WTC11 (cell line): ENCODE measurements at regions not wholly inside any gene's neighbourhood (a gene's known extent, or its start where the extent isn't known, plus 50 kb on each side); places are given as distances from the start of the nearest gene placed in this dataset.

Experiments used
- ATAC-seq: fragments of 200-7000 bp; cut with Tn5 transposase; 2 replicates; pipeline ENCODE4 v1.10.0; 2021; ENCODE audit warnings: mild to moderate bottlenecking, moderate library complexity
- CTCF ChIA-PET: fragments of 300-600 bp; sonication (Branson Sonifier 250); formaldehyde crosslinking; loops from one replicate; lab custom pipeline; 2021; ENCODE audit warnings: antibody characterized with exemption; lab: Charles Lee
- POLR2A ChIA-PET: fragments of 350-600 bp; sonication (Branson Sonifier 250); formaldehyde crosslinking; loops from one replicate; lab custom pipeline; 2021; ENCODE audit warnings: antibody characterized with exemption; lab: Charles Lee
- DNase-seq: peaks from one replicate; pipeline ENCODE4 v3.0.0; 2021; ENCODE audit warnings: low spot score
- H3K27ac Mint-ChIP-seq: 2 replicates; pipeline ENCODE4 v1.8.0; 2021; ENCODE audit warnings: mixed read lengths
- H3K27me3 Mint-ChIP-seq: 2 replicates; pipeline ENCODE4 v1.8.0; 2021; ENCODE audit warnings: low read depth, mild to moderate bottlenecking, moderate library complexity, mixed read lengths
- H3K36me3 Mint-ChIP-seq: 2 replicates; pipeline ENCODE4 v1.8.0; 2021; ENCODE audit warnings: mixed read lengths
- H3K4me1 Mint-ChIP-seq: 2 replicates; pipeline ENCODE4 v1.8.0; 2022; ENCODE audit warnings: mixed read lengths
- H3K4me3 Mint-ChIP-seq: 2 replicates; pipeline ENCODE4 v1.8.0; 2021; ENCODE audit warnings: mild to moderate bottlenecking, moderate library complexity, mixed read lengths
- H3K9me3 Mint-ChIP-seq: 2 replicates; pipeline ENCODE4 v1.8.0; 2021; ENCODE audit warnings: mixed read lengths
- ATF6 ChIP-seq: sonication (generic); formaldehyde crosslinking; IDR thresholded peaks from 2 replicates; pipeline ENCODE4 v1.8.1; 2023; ENCODE audit warnings: mild to moderate bottlenecking, missing genetic modification reagents
- ERG ChIP-seq: fragments of 250-450 bp; sonication (Bioruptor Pico); IDR thresholded peaks from 2 replicates; pipeline ENCODE4 v1.8.0; 2021; ENCODE audit warnings: mild to moderate bottlenecking
- FOXJ3 ChIP-seq: sonication (generic); formaldehyde crosslinking; IDR thresholded peaks from 2 replicates; pipeline ENCODE4 v1.9.0; 2021; ENCODE audit warnings: missing genetic modification reagents, mild to moderate bottlenecking, borderline replicate concordance
- MYBL2 ChIP-seq: sonication (generic); formaldehyde crosslinking; IDR thresholded peaks from 2 replicates; pipeline ENCODE4 v1.8.1; 2023; ENCODE audit warnings: mild to moderate bottlenecking, moderate library complexity, missing genetic modification reagents
- NR3C1 ChIP-seq: sonication (generic); formaldehyde crosslinking; conservative IDR thresholded peaks from 2 replicates; pipeline ENCODE4 v1.8.1; 2023; ENCODE audit warnings: low read depth, mild to moderate bottlenecking, missing genetic modification reagents
- RELA ChIP-seq: sonication (generic); formaldehyde crosslinking; IDR thresholded peaks from 2 replicates; pipeline ENCODE4 v1.8.1; 2022; ENCODE audit warnings: missing genetic modification reagents, mild to moderate bottlenecking, borderline replicate concordance
- TP53 ChIP-seq: sonication (generic); formaldehyde crosslinking; IDR thresholded peaks from 2 replicates; pipeline ENCODE4 v1.8.1; 2023; ENCODE audit warnings: mild to moderate bottlenecking, missing genetic modification reagents
- USF1 ChIP-seq: sonication (generic); formaldehyde crosslinking; IDR thresholded peaks from 2 replicates; pipeline ENCODE4 v1.8.0; 2022; ENCODE audit warnings: mild to moderate bottlenecking, missing genetic modification reagents
- ZBTB21 ChIP-seq: sonication (generic); formaldehyde crosslinking; IDR thresholded peaks from 2 replicates; pipeline ENCODE4 v1.8.1; 2023; ENCODE audit warnings: mild to moderate bottlenecking, missing genetic modification reagents, borderline replicate concordance
- ZNF263 ChIP-seq: sonication (generic); formaldehyde crosslinking; IDR thresholded peaks from 2 replicates; pipeline ENCODE4 v1.8.1; 2022; ENCODE audit warnings: low read depth, mild to moderate bottlenecking, moderate library complexity, missing genetic modification reagents
- TF ChIP-seq, protein P1 (sequence below): sonication (generic); formaldehyde crosslinking; conservative IDR thresholded peaks from 2 replicates; pipeline ENCODE4 v1.8.1; 2022; ENCODE audit warnings: mild to moderate bottlenecking, missing genetic modification reagents
- TF ChIP-seq, protein P2 (sequence below): fragments of 250-450 bp; sonication (Bioruptor Pico); IDR thresholded peaks from 2 replicates; pipeline ENCODE4 v1.9.0; 2021; ENCODE audit warnings: mild to moderate bottlenecking
- TF ChIP-seq, protein P3 (sequence below): sonication (generic); formaldehyde crosslinking; IDR thresholded peaks from 2 replicates; pipeline ENCODE4 v1.8.1; 2022; ENCODE audit warnings: mild to moderate bottlenecking, moderate library complexity, missing genetic modification reagents
- TF ChIP-seq, protein P4 (sequence below): sonication (generic); formaldehyde crosslinking; IDR thresholded peaks from 2 replicates; pipeline ENCODE4 v1.8.1; 2023; ENCODE audit warnings: mild to moderate bottlenecking, missing genetic modification reagents, moderate library complexity
- TF ChIP-seq, protein P5 (sequence below): sonication (generic); formaldehyde crosslinking; IDR thresholded peaks from 2 replicates; pipeline ENCODE4 v1.8.0; 2022; ENCODE audit warnings: missing genetic modification reagents

- Mint-ChIP-seq H3K4me3 (no peak overlapping the region), H3K9me3 (no peaks in the 10 kb centered on the region), H3K27ac (no peak overlapping the region), H3K4me1 (peaks cover 14% of the 10 kb centered on the region), H3K36me3 (0 out of 2 replicates have a peak, but pooled peaks cover 2% of the 10 kb centered on the region), H3K27me3 (no peaks in the 10 kb centered on the region)
- ChIA-PET POLR2A (no interaction called here), CTCF (no interaction called here)
- DNase-seq (no peak), ATAC-seq (no peak)
- TF ChIP-seq, protein P1, sequence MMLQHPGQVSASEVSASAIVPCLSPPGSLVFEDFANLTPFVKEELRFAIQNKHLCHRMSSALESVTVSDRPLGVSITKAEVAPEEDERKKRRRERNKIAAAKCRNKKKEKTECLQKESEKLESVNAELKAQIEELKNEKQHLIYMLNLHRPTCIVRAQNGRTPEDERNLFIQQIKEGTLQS = no peak
- no peak for TF ChIP-seq USF1 (CRISPR knock-in tag)
- no peak for TF ChIP-seq ATF6
- TF ChIP-seq ZNF263 (CRISPR knock-in tag) = no peak
- TF ChIP-seq TP53 (CRISPR knock-in tag) = no peak
- no peak for TF ChIP-seq RELA (CRISPR knock-in tag)
- no peak for TF ChIP-seq MYBL2 (CRISPR knock-in tag)
- TF ChIP-seq, protein P2, sequence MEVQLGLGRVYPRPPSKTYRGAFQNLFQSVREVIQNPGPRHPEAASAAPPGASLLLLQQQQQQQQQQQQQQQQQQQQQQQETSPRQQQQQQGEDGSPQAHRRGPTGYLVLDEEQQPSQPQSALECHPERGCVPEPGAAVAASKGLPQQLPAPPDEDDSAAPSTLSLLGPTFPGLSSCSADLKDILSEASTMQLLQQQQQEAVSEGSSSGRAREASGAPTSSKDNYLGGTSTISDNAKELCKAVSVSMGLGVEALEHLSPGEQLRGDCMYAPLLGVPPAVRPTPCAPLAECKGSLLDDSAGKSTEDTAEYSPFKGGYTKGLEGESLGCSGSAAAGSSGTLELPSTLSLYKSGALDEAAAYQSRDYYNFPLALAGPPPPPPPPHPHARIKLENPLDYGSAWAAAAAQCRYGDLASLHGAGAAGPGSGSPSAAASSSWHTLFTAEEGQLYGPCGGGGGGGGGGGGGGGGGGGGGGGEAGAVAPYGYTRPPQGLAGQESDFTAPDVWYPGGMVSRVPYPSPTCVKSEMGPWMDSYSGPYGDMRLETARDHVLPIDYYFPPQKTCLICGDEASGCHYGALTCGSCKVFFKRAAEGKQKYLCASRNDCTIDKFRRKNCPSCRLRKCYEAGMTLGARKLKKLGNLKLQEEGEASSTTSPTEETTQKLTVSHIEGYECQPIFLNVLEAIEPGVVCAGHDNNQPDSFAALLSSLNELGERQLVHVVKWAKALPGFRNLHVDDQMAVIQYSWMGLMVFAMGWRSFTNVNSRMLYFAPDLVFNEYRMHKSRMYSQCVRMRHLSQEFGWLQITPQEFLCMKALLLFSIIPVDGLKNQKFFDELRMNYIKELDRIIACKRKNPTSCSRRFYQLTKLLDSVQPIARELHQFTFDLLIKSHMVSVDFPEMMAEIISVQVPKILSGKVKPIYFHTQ (CRISPR knock-in tag) = no peak
- TF ChIP-seq, protein P3, sequence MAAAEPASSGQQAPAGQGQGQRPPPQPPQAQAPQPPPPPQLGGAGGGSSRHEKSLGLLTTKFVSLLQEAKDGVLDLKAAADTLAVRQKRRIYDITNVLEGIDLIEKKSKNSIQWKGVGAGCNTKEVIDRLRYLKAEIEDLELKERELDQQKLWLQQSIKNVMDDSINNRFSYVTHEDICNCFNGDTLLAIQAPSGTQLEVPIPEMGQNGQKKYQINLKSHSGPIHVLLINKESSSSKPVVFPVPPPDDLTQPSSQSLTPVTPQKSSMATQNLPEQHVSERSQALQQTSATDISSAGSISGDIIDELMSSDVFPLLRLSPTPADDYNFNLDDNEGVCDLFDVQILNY (CRISPR knock-in tag) = no peak
- no peak for TF ChIP-seq ERG (CRISPR knock-in tag)
- no peak for TF ChIP-seq NR3C1 (CRISPR knock-in tag)
- TF ChIP-seq ZBTB21 (CRISPR knock-in tag) = no peak
- TF ChIP-seq, protein P4, sequence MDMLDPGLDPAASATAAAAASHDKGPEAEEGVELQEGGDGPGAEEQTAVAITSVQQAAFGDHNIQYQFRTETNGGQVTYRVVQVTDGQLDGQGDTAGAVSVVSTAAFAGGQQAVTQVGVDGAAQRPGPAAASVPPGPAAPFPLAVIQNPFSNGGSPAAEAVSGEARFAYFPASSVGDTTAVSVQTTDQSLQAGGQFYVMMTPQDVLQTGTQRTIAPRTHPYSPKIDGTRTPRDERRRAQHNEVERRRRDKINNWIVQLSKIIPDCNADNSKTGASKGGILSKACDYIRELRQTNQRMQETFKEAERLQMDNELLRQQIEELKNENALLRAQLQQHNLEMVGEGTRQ (CRISPR knock-in tag) = no peak
- TF ChIP-seq FOXJ3 (CRISPR knock-in tag) = no peak
Observed at GRCh38 chr3:124362455-124362854, 367.8 kb upstream of the UMPS start.

DNA sequence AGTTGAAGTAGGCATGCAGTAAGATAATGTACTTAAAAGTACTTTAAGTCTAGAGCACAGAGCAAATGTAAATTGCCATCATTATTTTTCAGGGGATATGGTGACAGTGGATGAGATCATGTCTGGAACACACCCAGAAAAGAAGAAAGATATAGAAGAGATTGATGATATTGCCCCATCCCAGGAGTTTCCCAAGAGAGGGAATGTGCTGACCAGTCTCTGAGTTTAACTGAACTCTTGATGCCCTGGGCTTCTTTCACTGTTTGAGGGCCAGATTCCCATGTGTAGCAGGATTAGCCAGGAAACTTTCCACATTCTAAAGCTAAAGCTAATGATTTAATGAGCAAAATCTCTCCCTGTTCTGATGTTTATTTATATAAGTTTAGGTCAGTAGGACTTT, 366.8 kb upstream of the UMPS start:
- H3K27ac Mint-ChIP-seq = no peak overlapping the region
- H3K36me3 Mint-ChIP-seq = 0 out of 2 replicates have a peak, but pooled peaks cover 2% of the 10 kb centered on the region
- peaks cover 14% of the 10 kb centered on the region for H3K4me1 Mint-ChIP-seq
- ATAC-seq = no peak
- CTCF ChIA-PET = interaction anchor here (1.0 kb wide), 1 partner anchor 402 kb away, joined by 3 read pairs; the partner anchor contains the start of gene CCDC14
- H3K4me3 Mint-ChIP-seq = no peak overlapping the region
- TF ChIP-seq, protein P5, sequence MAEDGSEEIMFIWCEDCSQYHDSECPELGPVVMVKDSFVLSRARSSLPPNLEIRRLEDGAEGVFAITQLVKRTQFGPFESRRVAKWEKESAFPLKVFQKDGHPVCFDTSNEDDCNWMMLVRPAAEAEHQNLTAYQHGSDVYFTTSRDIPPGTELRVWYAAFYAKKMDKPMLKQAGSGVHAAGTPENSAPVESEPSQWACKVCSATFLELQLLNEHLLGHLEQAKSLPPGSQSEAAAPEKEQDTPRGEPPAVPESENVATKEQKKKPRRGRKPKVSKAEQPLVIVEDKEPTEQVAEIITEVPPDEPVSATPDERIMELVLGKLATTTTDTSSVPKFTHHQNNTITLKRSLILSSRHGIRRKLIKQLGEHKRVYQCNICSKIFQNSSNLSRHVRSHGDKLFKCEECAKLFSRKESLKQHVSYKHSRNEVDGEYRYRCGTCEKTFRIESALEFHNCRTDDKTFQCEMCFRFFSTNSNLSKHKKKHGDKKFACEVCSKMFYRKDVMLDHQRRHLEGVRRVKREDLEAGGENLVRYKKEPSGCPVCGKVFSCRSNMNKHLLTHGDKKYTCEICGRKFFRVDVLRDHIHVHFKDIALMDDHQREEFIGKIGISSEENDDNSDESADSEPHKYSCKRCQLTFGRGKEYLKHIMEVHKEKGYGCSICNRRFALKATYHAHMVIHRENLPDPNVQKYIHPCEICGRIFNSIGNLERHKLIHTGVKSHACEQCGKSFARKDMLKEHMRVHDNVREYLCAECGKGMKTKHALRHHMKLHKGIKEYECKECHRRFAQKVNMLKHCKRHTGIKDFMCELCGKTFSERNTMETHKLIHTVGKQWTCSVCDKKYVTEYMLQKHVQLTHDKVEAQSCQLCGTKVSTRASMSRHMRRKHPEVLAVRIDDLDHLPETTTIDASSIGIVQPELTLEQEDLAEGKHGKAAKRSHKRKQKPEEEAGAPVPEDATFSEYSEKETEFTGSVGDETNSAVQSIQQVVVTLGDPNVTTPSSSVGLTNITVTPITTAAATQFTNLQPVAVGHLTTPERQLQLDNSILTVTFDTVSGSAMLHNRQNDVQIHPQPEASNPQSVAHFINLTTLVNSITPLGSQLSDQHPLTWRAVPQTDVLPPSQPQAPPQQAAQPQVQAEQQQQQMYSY (CRISPR knock-in tag) = no peak
- no peaks in the 10 kb centered on the region for H3K9me3 Mint-ChIP-seq
- no peak for DNase-seq
- H3K27me3 Mint-ChIP-seq = no peaks in the 10 kb centered on the region
- POLR2A ChIA-PET = no interaction called here
